Activated T-cell treated with anti-CD3 and anti-CD28 coated beads, Interleukin-2, amount 50 U/mL, for 72 hours (primary cell): ENCODE measurements at regions not wholly inside any gene's neighbourhood (a gene's known extent, or its start where the extent isn't known, plus 50 kb on each side); places are given as distances from the start of the nearest gene placed in this dataset.

Experiments used
- ATAC-seq, 2 donors: fragments of 150-1000 bp; cut with Tn5 transposase; replicated peaks in 1 of 2; 2 replicates each; pipeline ENCODE4 v1.10.0; 2021; ENCODE audit warnings: moderate library complexity in 2 of 2, mild to moderate bottlenecking in 1 of 2
- DNase-seq, 2 donors: peaks; one replicate each; pipeline ENCODE4 v3.0.0; 2021 to 2022; ENCODE audit warnings: mixed read lengths in 1 of 2
- H3K27ac Mint-ChIP-seq: one replicate; pipeline ENCODE4 v1.8.0; 2022; ENCODE audit warnings: mild to moderate bottlenecking, moderate library complexity, mixed read lengths
- H3K27me3 Mint-ChIP-seq: one replicate; pipeline ENCODE4 v1.8.0; 2022; ENCODE audit warnings: low read depth, mixed read lengths
- H3K36me3 Mint-ChIP-seq, 2 donors: one replicate each; pipeline ENCODE4 v1.8.0; 2022; ENCODE audit warnings: mixed read lengths in 2 of 2, mild to moderate bottlenecking in 1 of 2; ENCODE audit not compliant: insufficient read depth in 2 of 2
- H3K4me1 Mint-ChIP-seq: one replicate; pipeline ENCODE4 v1.8.0; 2022; ENCODE audit warnings: low read depth, mixed read lengths
- H3K4me3 Mint-ChIP-seq, 2 donors: one replicate each; pipeline ENCODE4 v1.8.0; 2022; ENCODE audit warnings: mild to moderate bottlenecking in 2 of 2, mixed read lengths in 2 of 2, moderate library complexity in 2 of 2
- H3K9me3 Mint-ChIP-seq, 2 donors: one replicate each; pipeline ENCODE4 v1.8.0; 2022; ENCODE audit warnings: mixed read lengths in 2 of 2

DNA sequence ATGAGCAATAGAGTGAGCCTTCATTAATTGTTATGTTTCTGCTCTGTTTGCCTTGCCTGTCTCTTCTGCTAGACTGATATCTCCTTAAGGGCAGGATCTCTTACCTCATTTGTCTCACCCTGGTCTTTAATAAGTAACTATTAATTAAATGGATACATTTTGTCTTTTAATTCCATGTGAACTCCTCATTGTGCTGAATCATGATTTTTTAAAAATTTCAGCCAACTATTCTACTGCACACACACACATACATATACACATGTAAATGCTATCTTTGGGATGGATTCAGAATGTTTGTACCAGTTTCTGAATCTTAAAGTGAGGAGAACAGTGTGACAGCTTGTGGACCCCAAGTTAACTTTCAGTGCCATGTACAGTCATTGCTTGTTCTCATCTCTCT lies 731.1 kb upstream of the MAP3K7 start:
- H3K27ac Mint-ChIP-seq: no peak overlapping the region
- H3K9me3 Mint-ChIP-seq: no peaks in the 10 kb centered on the region
- no peaks in the 10 kb centered on the region for H3K36me3 Mint-ChIP-seq
- DNase-seq: no peak
- no peak for ATAC-seq
- H3K27me3 Mint-ChIP-seq: no peaks in the 10 kb centered on the region
- H3K4me3 Mint-ChIP-seq: no peak overlapping the region
- no peaks in the 10 kb centered on the region for H3K4me1 Mint-ChIP-seq

DNA sequence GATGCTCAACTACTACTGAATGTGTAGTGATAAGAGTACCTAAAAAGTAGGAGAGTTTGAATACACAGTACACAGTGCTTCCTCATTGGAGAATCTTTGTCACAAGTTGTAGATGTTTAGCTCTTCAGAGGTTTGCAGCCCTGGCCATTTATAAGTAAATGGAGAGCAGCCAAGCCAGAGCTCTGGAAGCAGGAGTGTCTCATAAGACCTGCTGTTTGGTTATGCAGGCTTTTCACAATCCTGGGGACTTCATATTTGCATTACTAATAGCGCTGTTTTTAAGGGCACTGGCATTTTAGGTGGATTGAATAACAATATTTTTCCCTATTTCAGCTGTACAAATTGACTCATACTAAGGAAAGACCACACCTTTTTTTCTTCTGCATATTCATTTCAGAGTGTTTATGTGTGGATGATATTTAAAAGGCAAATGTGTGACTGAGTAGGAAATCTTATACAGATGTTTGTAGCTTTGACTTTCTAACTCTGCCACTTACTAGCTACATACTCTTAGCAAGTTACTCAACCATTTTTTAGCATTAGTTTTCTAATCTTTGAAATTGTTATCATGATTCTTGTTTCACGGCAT lies 730.5 kb upstream of the MAP3K7 start:
- no peaks in the 10 kb centered on the region for H3K9me3 Mint-ChIP-seq
- no peaks in the 10 kb centered on the region for H3K27me3 Mint-ChIP-seq
- no peak overlapping the region for H3K4me3 Mint-ChIP-seq

DNA sequence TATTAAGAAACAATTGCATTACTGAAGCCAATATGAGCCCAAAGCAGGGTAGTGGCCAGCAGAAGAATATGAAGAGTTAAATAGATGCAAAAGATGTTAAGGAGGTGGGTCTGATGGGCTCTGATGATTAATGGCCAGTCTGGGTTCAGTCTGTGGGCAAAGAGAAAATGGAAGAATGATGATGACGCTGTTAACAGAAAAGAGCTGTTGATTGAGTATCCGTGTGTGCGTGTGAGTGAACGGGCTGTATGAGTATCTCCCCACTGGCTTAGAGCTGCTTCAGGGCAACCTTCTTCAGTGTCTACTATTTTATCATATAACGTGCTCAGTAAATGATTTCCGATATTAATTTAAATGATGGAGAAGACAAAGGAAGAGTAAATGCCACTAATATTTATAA lies 723.3 kb upstream of the MAP3K7 start:
- Mint-ChIP-seq H3K4me3 (no peak overlapping the region), H3K27me3 (no peaks in the 10 kb centered on the region), H3K9me3 (peaks cover 0 to 2% of the 10 kb centered on the region in 2 donors), H3K4me1 (no peaks in the 10 kb centered on the region), H3K27ac (no peak overlapping the region), H3K36me3 (no peaks in the 10 kb centered on the region)
- DNase-seq (no peak), ATAC-seq (no peak)

More for the DNA sequence above, 730.5 kb upstream of the MAP3K7 start:
- H3K27ac Mint-ChIP-seq: no peak overlapping the region
- no peaks in the 10 kb centered on the region for H3K4me1 Mint-ChIP-seq
- no peak for DNase-seq
- ATAC-seq: no peak
- no peaks in the 10 kb centered on the region for H3K36me3 Mint-ChIP-seq

DNA sequence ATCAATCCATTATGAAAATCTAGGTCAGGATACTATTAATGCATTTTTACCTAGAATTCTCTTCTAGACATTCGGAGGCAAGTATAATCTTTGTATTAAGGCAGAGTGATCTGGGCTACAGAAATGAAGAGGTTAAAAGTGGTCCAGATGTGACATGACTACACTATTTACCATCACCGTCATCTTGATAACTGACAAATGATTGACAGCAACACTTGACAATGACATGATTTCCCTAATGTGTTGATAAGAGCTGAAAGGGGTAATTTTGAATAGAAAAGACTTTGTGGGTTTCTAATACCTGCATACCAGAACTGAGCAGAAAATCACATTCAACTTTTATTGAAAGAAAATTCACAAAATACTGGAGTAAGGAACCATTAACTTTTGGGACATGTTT lies 718.9 kb upstream of the MAP3K7 start:
- DNase-seq (no peak), ATAC-seq (no peak)
- no peaks in the 10 kb centered on the region for H3K36me3 Mint-ChIP-seq
- H3K27me3 Mint-ChIP-seq: no peaks in the 10 kb centered on the region
- H3K9me3 Mint-ChIP-seq: peaks cover 0 to 3% of the 10 kb centered on the region in 2 donors
- no peak overlapping the region for H3K27ac Mint-ChIP-seq
- no peaks in the 10 kb centered on the region for H3K4me1 Mint-ChIP-seq
- H3K4me3 Mint-ChIP-seq: no peak overlapping the region

DNA sequence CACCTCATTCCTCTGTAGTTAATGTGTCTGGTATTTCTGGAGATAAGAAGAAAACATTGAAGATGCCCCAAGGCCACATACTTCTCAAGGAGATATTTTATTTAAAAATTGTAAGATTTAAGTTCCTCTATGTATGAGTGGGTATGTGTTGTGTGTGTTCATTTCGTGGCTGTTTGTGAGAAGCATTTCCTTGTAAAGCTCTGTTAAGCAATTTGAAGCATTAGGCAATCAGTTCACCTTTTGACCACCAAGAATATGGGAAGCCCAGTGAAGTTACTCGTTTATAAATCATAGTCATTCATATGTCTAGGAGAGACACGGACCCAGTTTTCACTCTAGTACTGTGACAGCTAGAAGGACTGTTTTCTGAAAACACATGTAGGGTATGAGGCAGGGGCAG lies 717.6 kb upstream of the MAP3K7 start:
- DNase-seq (no peak), ATAC-seq (no peak)
- no peak overlapping the region for H3K27ac Mint-ChIP-seq
- H3K9me3 Mint-ChIP-seq: peaks cover 0 to 3% of the 10 kb centered on the region in 2 donors
- H3K27me3 Mint-ChIP-seq: no peaks in the 10 kb centered on the region
- no peak overlapping the region for H3K4me3 Mint-ChIP-seq
- H3K36me3 Mint-ChIP-seq: no peaks in the 10 kb centered on the region
- H3K4me1 Mint-ChIP-seq: no peaks in the 10 kb centered on the region

DNA sequence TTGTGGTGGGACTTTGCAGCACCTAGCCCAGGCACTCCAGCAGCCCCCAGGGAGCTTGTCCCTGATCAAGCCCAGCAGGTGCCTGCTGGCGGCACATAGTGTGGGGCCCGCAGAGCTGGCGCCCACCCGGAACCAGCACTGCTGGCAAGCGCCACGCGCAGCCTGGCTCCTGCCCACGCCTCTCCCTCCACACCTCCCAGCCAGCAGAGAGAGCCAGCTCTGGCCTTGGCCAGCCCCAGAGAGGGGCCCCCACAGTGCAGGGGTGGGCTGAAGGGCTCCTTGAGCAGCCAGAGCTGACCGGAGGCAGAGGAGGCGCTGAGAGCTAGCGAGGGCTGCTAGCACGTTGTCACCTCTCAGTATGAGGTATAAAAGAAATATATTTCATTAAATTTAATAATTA lies 716.5 kb upstream of the MAP3K7 start:
- Mint-ChIP-seq H3K9me3 (peaks cover 0 to 2% of the 10 kb centered on the region in 2 donors), H3K27ac (no peak overlapping the region)
- ATAC-seq: no peak

DNA sequence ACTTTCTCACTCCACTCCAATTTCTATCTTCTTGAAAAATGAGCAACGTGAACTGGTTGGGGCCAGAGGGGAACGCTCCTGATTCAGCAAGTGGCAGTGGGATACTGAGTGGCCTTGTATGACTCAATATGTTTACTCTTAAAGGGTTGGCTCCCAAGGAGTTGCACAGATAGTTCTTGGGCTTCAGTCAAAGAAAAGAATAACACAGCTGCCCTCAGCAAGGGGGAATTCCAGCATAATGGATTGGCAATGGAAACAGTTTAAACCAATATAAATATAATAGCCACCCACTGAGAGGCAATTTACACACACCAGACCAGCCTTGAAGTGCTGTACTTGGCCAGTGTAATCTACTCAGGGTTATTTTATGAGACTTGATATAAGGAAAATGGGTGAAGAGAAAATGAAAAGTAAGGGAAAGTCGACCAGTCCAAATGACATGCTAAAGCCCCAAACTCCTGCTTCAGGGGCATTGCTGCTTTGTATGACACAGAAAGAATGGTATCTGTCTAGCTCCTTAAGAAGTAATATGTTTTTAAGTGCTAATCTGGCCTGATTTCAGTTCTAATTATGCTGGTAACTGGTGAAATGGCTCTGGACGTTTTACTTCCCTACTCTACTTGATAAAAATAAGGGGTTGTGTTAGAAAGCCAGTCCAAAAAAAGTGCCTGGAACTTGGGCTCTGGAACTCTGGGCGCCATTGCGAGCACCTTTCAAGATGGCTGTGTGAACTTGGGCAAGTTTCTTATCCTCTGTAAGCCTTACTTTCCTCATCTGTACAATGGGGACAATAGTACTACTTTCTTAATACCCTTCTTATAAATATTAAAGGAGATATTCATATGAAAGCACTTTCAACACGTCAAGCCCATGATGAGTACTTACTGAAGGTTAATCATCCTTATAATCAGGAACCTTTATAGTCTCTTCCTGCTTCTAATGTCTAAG lies 712.9 kb upstream of the MAP3K7 start:
- Mint-ChIP-seq H3K9me3 (peaks cover 0 to 4% of the 10 kb centered on the region in 2 donors), H3K36me3 (no peaks in the 10 kb centered on the region), H3K27ac (no peak overlapping the region), H3K27me3 (no peaks in the 10 kb centered on the region), H3K4me1 (no peaks in the 10 kb centered on the region), H3K4me3 (no peak overlapping the region)
- DNase-seq (no peak), ATAC-seq (no peak)

More for the DNA sequence above, 716.5 kb upstream of the MAP3K7 start:
- Mint-ChIP-seq H3K27me3 (no peaks in the 10 kb centered on the region), H3K36me3 (no peaks in the 10 kb centered on the region), H3K4me1 (no peaks in the 10 kb centered on the region), H3K4me3 (no peak overlapping the region)
- DNase-seq: no peak

DNA sequence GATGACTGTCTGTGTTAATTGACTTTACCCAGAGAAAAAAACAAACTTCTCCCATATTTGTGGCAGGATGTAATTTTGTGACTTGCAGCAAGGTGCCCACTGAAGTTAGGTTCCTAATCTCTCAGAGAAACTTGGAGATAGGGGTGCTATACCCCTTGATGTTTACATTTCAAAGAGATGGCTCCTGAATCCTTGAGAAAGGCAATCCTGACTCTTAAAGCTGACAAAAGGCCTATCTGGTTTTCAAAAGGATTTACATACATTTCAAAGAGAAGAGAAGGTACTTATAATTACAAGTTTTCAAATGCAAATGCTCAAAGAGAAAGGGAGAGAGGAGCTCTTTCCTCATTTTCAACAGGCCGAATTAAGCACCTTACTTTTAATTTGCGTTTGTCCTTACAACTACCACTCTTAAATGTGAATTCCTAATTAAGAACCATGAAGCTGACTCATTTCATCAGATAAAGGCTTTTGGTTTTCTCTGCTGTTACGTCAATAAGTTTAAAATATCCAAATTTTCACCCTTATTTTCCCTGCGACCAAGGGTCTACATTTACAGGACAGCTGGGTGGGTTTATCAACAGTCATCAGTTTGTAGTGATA lies 711.8 kb upstream of the MAP3K7 start:
- H3K9me3 Mint-ChIP-seq: peaks cover 0 to 4% of the 10 kb centered on the region in 2 donors
- ATAC-seq: no peak
- no peaks in the 10 kb centered on the region for H3K27me3 Mint-ChIP-seq
- no peak overlapping the region for H3K27ac Mint-ChIP-seq
- H3K4me3 Mint-ChIP-seq: no peak overlapping the region
- H3K4me1 Mint-ChIP-seq: no peaks in the 10 kb centered on the region
- DNase-seq: no peak
- H3K36me3 Mint-ChIP-seq: no peaks in the 10 kb centered on the region

DNA sequence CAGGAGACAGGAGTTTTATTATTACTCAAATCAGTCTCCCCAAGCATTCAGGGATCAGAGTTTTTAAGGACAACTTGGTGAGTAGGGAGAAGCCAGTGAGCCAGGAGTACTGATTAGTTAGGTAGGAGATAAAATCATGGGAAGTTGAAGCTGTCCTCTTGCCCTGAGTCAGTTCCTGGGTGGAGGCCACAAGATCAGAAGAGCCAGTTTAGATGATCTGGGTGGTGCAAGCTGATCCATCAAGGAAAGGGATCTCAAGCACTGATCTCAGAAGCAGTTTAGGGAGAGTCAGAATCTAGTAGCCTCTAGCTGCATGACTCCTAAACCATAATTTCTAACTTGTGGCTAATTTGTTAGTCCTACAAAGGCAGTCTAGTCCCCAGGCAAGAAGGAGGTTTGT lies 706.5 kb upstream of the MAP3K7 start:
- Mint-ChIP-seq H3K9me3 (peaks cover 0 to 2% of the 10 kb centered on the region in 2 donors), H3K4me1 (no peaks in the 10 kb centered on the region), H3K27me3 (no peaks in the 10 kb centered on the region), H3K27ac (no peak overlapping the region), H3K4me3 (no peak overlapping the region), H3K36me3 (no peaks in the 10 kb centered on the region)
- ATAC-seq (no peak), DNase-seq (no peak)

DNA sequence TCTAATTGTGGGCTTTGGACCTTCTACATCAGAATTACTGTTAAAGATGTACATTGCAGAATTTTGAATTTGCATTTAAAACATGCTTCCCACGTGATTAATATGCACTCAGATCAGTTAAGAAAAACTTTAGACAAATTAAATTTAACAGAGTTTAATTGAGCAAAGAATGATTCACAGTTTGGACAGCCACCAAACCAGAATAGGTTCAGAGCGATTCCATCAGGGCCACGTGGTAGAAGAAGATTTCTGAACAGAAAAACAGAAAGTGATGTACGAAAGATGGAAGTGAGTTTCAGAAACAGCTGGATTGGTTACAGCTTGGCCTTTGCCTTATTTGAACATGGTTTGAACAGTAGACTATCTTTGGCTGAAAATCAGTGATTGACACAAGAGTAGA lies 704.2 kb upstream of the MAP3K7 start:
- Mint-ChIP-seq H3K4me1 (no peaks in the 10 kb centered on the region), H3K27me3 (no peaks in the 10 kb centered on the region), H3K27ac (no peak overlapping the region), H3K4me3 (no peak overlapping the region), H3K36me3 (no peaks in the 10 kb centered on the region), H3K9me3 (no peaks in the 10 kb centered on the region)
- ATAC-seq: no peak
- DNase-seq: no peak

DNA sequence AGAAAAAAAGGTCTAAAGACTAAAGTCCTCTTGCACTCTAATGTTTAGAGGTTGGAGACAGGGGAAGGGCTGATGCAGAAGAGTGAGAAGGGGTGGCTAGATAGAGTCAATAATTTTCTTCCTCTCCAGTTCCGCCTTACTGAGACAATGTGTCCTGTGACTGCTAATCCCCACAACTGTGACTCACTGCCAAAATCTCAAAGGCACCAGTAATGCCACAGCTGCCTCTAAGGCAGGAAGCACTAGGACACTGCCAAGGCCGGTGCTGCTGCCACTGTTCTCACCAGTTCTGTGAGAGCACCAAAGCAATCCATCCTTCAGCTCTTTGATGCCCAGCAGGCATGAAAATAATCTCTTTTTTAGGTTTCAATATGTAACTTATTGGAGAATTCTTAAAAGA lies 701.9 kb upstream of the MAP3K7 start:
- H3K27me3 Mint-ChIP-seq: no peaks in the 10 kb centered on the region
- ATAC-seq (no peak), DNase-seq (no peak)
- no peak overlapping the region for H3K27ac Mint-ChIP-seq
- H3K9me3 Mint-ChIP-seq: no peaks in the 10 kb centered on the region
- no peaks in the 10 kb centered on the region for H3K36me3 Mint-ChIP-seq
- H3K4me3 Mint-ChIP-seq: no peak overlapping the region
- H3K4me1 Mint-ChIP-seq: no peaks in the 10 kb centered on the region

DNA sequence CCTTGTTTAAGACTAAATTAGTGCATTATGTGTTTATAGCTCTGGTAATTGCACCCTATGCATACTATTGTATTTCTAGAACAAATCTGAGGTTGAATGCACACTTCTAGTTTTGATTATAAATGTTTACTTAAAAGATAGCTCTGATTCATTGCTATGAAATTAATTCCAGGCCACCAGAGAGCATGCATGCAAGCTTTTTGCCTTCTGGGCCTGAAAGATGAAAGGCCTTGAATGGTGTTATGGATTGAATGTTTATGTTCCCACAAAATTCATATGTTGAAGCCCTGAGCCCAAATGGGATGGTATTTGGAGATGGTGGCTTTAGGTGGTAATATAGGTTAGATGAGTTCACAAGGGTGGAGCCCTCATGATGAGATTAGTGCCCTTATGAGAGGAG lies 695.0 kb upstream of the MAP3K7 start:
- H3K4me3 Mint-ChIP-seq: no peak overlapping the region
- DNase-seq: no peak
- no peaks in the 10 kb centered on the region for H3K27me3 Mint-ChIP-seq
- H3K9me3 Mint-ChIP-seq: peaks cover 0 to 3% of the 10 kb centered on the region in 2 donors
- no peak for ATAC-seq
- no peaks in the 10 kb centered on the region for H3K4me1 Mint-ChIP-seq
- no peaks in the 10 kb centered on the region for H3K36me3 Mint-ChIP-seq
- no peak overlapping the region for H3K27ac Mint-ChIP-seq

DNA sequence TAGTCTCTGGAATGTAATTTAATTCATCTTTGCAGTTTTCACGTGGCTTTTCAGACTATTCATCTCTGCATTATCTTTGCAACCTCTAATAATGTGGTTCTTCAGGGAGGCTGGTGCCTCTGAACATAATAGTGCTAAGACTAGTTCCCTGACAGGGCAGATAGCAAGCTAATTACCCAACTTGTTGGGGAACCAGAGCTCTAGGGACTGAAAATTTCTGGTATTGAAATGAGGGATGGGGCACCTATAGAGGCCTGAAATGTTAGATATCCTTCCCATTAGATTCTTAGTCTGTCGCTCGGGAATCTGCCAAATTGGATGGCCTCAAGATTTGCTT lies 693.6 kb upstream of the MAP3K7 start:
- ATAC-seq (no peak), DNase-seq (no peak)
- no peaks in the 10 kb centered on the region for H3K4me1 Mint-ChIP-seq
- H3K36me3 Mint-ChIP-seq: no peaks in the 10 kb centered on the region
- peaks cover 3% of the 10 kb centered on the region in 2 donors for H3K9me3 Mint-ChIP-seq
- H3K27me3 Mint-ChIP-seq: no peaks in the 10 kb centered on the region
- no peak overlapping the region for H3K27ac Mint-ChIP-seq
- no peak overlapping the region for H3K4me3 Mint-ChIP-seq
